GM21576 (cell line): ENCODE measurements at regions not wholly inside any gene's neighbourhood (a gene's known extent, or its start where the extent isn't known, plus 50 kb on each side); places are given as distances from the start of the nearest gene placed in this dataset.

Source experiments
- ATAC-seq: cut with Tn5 transposase; IDR thresholded peaks from one replicate; pipeline ENCODE4 v1.9.1; 2021; ENCODE audit warnings: mild to moderate bottlenecking, moderate library complexity; ENCODE audit not compliant: unreplicated experiment

DNA sequence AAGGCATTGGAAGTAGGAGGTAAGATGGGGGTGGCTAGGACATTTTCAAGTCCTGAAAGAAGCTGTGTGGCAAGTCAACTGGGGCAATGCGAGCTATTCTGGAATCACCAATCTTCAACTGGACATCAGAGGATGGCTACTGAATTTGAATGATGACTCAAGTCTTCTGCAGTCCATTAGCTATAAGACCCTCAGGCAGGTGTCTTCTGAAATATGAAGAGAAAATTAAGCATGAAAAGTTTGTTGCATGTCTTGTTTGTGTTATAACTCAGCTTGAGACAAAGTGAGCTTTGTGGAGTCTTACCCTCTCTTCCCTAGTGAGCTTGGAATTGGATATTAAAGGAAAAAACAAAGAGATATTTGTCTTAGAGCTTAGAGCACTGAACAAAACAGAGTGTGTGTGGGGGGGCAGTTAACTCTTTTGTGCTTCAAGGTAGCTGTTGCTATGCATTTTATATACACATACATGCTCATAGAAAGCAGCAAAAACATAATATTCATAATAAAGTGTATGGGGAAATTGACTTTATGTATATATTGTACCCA is 979.1 kb downstream of the MCTP2 start:
- ATAC-seq: no peak

DNA sequence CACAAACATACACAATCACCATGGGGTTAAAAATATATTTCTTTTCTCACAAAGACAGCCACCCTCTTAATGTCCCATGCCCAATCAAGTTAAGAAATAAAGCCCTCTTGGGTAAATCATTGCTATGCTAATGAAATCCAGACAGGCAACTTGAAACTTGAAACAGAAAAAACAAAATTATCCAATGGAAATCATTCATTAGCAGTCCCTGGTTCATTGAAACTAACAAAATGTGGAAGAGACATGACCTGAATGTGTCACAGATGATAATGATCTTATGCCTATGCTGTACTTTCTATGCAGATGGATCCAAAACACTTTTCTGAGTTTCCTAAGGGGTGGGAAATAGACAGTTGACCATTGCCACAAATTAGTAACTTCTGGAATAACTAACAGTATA is 983.7 kb downstream of the MCTP2 start:
- no peak for ATAC-seq

- no peak for ATAC-seq
Measured at GRCh38 chr15:95226835-95227234, 995.5 kb downstream of the MCTP2 start.

GRCh38 chr15:95227235-95227634 is 995.9 kb downstream of the MCTP2 start:
- ATAC-seq: no peak

DNA sequence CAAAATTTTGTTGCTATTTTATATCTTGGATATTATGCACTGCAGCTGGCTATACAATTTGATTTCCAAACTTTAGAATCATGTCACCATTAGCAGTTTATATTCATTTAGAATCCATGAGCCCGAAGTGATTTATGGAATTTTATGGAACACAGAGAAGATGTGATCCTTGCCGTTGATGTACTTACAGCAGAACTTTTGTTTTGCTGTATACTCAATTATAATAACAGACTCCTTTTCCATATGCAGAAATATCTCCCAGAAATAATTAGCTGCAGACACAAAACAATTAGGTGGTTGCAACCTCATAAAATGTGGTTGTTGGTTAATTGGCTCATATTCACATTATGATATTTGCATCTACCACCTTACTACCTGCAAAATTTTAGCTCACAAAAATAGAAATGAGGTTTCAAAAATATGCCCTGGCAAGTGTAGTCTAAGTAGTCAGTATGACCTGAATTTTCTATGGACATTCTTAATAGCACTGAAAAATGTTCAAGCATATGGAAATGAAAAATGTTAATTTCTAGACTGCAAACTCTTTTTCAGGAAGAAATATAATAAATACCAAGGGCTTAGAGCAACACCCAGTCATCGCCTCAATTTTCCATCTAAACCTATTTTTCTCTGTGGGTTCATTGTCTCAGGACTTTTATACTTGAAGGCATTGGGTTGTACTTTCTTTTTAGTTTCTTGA is 997.6 kb downstream of the MCTP2 start:
- no peak for ATAC-seq

DNA sequence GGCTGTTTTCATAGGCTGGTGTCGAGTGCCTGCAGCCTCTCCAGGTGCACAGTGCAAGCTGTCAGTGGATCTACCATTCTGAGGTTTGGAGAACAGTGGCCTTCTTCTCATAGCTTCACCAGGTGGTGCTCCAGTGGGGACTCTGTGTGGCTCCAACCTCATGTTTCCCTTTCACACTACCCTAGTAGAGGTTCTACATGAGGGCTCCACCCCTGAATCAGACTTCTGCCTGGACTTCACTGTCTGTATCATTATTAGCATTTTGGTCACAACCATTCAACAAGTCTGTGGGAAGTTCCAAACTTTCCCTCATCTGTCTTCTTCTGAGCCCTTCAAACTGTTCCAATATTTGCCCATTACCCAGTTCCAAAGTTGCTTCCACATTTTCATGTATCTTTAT is 1003.7 kb downstream of the MCTP2 start:
- ATAC-seq: no peak

DNA sequence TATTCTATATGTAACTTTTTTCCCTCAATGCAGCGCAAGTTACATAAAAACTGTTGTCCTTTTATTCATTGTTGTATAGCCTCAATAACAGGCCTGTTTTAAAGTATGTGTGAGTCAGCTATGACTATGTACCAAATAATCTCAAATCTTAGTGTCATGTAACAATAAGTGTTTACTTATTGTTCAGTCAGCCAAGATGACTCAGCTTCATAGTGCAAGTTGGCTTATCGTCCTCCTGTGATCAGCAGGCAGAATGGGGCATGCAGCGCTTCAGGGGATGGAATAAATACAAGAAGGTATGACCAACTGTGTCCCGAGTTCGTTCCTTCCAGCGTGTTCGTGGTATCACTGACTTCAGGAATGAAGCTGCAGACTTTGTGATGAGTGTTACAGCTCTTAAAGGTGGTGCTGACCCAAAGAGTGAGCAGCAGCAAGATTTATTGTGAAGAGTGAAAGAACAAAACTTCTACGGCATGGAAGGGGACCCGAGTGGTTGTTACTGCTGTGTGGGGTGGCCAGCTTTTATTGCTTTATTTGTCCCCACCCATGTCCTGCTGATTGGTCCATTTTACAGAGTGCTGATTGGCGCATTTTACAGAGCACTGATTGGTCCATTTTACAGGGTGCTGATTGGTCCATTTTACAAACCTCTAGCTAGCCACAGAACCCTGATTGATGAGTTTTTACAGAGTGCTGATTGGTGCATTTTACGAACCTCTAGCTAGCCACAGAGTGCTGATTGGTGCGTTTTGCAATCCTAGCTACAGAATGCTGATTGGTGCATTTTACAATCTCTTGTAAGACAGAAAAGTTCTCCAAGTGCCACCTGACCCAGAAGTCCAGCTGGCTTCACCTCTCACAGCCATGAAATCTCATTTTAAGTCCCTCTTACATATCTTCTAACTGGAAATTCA is 1016.0 kb downstream of the MCTP2 start:
- no peak for ATAC-seq

DNA sequence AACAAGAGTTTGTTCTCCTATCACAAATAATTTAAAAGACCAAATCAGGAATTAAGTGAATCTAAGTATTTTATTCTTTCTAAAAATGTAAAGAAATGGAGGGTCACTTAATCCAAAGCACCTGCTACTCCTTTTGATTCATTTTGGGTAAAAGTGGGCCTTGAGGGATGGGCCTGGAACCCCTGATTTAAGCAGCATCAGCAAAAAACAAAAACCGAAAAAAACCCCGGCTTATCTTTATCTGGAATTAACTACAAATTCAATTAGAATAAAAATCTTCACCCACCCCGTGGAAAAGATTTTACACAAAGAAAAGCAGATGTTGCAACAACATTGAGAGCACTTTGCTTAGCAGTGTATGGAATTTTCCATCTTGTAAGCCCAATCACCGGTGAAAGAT is 1018.2 kb downstream of the MCTP2 start:
- ATAC-seq: no peak

DNA sequence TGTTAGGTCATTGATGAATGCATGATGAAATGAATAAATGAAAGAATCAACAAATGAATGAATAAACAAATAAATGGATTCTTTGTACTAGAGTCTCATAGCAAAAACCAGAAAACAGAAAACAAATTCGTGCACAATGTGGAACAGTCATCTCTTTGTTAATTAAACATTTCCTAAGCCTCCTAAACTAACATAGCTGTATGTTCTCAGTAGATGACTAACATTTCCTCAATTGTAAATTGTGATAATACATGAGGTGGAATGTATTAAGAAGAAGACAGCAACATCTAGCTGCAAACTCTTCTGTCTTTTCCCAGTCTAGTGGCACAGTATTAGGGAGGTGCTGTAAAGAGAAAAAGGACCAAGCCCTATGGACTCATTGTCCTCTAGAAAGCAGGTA is 1021.0 kb downstream of the MCTP2 start:
- no peak for ATAC-seq

DNA sequence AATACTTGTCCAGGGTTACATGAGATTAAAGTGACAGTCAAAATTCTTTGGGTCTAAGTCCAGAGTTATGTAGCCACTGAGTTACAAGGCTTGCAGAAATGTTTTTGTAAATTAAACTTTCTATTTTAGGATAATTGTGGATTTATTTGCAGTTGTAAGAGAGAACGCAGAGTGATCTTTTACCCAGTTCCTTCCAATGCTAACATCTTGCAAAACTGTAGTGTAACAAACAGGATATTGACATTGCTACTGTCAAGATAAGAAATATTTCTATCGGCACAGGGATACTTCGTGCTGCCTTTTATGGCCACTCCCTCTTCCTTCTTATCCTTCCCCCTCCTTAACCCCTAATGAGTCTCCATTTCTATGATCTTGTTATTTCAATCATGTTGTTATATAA is 1022.9 kb downstream of the MCTP2 start:
- ATAC-seq: no peak

DNA sequence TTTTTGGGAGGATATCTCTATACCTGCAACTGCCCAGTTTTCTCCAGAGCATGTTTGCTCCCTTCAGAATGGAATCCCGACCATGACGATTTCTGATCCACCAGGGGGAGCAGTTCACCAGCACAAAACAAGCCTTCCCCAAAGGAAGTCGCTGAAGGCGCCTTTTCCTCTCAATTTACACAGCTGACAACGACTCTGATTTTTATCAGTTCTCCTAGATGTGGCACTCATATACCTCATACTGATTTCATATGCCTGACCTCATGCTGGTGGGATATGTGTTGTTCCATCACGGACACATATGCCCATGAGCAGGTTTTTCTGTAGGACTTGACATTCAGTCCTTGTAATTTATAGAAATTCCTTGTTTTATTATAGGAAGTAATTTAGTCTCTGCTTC is 1028.2 kb downstream of the MCTP2 start:
- no peak for ATAC-seq

GRCh38 chr15:95259965-95260364 is 1028.6 kb downstream of the MCTP2 start:
- ATAC-seq: no peak

DNA sequence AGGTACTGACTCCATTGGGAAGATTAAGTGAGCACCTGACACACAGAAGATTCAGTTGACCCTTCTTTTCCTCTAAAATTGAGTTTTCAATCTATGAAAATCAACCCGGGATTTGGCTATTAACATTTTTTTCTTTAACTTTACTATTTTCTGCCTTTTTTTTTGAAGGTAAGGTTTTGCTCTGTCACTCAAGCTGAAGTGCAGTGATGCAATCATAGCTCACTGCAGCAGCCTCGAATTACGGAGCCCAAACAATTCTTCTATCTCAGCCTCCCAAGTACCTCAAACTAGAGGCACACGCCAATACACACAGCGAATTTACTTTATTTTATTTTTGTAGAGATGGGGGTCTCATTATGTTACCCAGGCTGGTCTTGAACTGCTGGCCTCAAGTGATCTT is 1029.5 kb downstream of the MCTP2 start:
- ATAC-seq: no peak

- no peak for ATAC-seq
Measured at GRCh38 chr15:95261546-95261945, 1030.2 kb downstream of the MCTP2 start.

GRCh38 chr15:95261968-95262367 is 1030.6 kb downstream of the MCTP2 start:
- no peak for ATAC-seq

DNA sequence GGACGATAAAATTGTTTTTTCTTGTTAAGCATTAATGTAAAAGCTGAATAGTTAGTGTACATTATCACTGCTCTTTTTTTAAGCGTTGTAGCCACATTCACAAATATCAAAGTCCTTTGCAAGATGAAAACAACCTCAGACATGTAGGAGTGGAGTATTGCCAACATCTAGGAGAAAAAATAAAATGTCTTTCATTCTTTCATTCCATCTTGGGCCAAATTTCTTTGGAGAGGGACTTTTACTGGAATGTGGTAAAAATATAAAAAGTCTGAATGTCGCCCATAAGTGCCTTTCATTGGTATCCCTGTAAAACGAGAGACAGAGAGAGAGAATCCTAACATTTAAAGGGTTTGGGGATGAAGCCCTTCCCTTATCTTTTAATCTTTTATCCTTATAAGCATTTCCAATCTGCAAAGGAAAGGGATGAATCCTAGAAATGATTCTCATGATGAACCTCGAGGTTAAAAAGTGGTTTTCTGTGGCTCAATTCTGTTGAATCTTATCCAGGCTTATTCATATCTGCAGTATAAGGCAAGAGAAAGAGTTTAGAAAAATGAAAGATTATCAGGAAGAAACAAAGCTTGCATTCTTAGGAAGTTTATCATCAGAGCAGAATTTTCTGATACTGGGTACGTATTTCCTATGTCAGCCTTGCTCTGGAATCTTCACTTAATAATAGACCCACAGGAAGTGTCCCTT is 1031.7 kb downstream of the MCTP2 start:
- no peak for ATAC-seq

GRCh38 chr15:95263751-95264150 is 1032.4 kb downstream of the MCTP2 start:
- no peak for ATAC-seq

DNA sequence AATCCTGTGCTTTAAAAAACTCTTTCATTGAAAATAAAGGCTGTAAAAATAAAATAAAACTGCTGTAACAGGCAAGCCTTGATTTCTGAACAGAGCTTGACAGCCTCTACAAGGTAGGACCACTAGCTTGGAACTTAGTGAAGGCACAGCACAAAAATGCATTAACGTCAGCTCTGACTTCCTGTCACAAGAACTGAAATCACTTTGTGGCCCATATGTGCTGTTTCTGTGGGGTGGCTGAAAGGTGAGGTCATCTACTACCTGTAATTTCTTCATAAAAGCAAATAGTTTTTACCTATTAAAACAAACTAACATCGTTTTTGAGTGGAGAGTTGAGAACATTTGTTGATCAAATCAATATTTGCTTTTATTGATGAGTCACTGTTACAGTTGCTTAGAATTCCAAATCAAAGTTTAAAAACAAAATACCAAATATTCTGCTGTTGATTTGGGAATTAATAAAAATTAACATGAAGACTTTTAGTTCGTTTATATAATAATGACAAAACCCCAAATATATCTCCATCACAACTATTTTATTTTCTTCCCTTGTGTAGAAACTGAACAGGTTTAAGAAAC is 1034.1 kb downstream of the MCTP2 start:
- no peak for ATAC-seq

GRCh38 chr15:95266451-95267061 is 1035.2 kb downstream of the MCTP2 start:
- no peak for ATAC-seq

- no peak for ATAC-seq
Measured at GRCh38 chr15:95267481-95267880, 1036.1 kb downstream of the MCTP2 start.
